Lower leg skin (tissue), 3 donors: ENCODE measurements at regions not wholly inside any gene's neighbourhood (a gene's known extent, or its start where the extent isn't known, plus 50 kb on each side); places are given as distances from the start of the nearest gene placed in this dataset.

Experiments
- CTCF ChIP-seq, 3 donors: fragments of 450-650 bp; IDR thresholded peaks; one replicate each; pipeline ENCODE4 v1.5.1; 2016; ENCODE audit warnings: antibody characterized with exemption in 3 of 3, mild to moderate bottlenecking in 3 of 3, moderate library complexity in 2 of 3
- POLR2A ChIP-seq, 2 donors: fragments of 450-650 bp; IDR thresholded peaks; one replicate each; pipeline ENCODE4 v1.6.1; 2016 to 2017; ENCODE audit warnings: antibody characterized with exemption in 2 of 2, mild to moderate bottlenecking in 1 of 2, moderate library complexity in 1 of 2

DNA sequence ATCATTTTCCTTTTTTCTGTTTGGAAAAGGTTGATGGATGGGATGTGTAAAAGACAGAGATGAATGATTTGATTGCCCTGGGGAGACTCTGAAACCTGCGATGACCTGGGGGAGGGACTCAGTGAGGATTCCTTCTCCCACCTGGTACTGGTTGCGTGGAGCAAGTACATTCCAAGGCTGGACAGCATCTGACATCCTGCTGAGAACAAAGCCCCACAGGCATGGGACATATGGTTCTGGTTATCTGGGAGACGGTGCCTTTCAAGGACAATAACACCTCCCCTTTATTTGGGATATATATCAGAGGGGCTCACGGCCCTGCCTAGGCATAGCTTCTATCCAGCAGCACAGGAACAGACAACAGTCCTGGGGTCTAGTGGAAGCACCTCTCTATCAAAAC lies 527.8 kb downstream of the METTL15 start:
- TF ChIP-seq CTCF (IDR thresholded peaks at IDR 0.05) (no peak), POLR2A (IDR thresholded peaks at IDR 0.05) (no peak)
